Testis (tissue), 2 donors: ENCODE measurements at regions not wholly inside any gene's neighbourhood (a gene's known extent, or its start where the extent isn't known, plus 50 kb on each side); places are given as distances from the start of the nearest gene placed in this dataset.
"Not testable (repeated sequence)": the region's sequence is repeated elsewhere in the genome, so short reads cannot be mapped to it uniquely, and the experiment has no call there.

Source experiments
- DNase-seq: peaks from one replicate; pipeline ENCODE4 v3.0.0-alpha.2; 2019
- H3K27ac ChIP-seq, 2 donors: fragments of 200-600 bp; sonication (generic); one replicate each; pipeline ENCODE4 v1.5.1; 2019
- H3K27me3 ChIP-seq: fragments of 200-600 bp; sonication (generic); one replicate; pipeline ENCODE4 v1.5.1; 2019
- H3K36me3 ChIP-seq: fragments of 200-600 bp; sonication (generic); one replicate; pipeline ENCODE4 v1.5.1; 2017; ENCODE audit warnings: low read depth; ENCODE audit errors: missing control alignments
- H3K4me1 ChIP-seq: fragments of 200-600 bp; sonication (generic); one replicate; pipeline ENCODE4 v1.5.1; 2019
- H3K4me3 ChIP-seq, 2 donors: fragments of 200-600 bp; sonication (generic); one replicate each; pipeline ENCODE4 v1.5.1; 2017 to 2019
- H3K9me3 ChIP-seq: fragments of 200-600 bp; sonication (generic); one replicate; pipeline ENCODE4 v1.5.1; 2017
- CTCF ChIP-seq, 3 experiments: fragments of 450-650 bp in 2 of 3; fragments of 200-600 bp in 1 of 3; sonication (generic) in 1 of 3; IDR thresholded peaks; one replicate each; pipeline ENCODE4 v1.5.1; 2016 to 2019; ENCODE audit warnings: antibody characterized with exemption in 3 of 3, mild to moderate bottlenecking in 2 of 3, moderate library complexity in 1 of 3
- POLR2A ChIP-seq: fragments of 450-650 bp; IDR thresholded peaks from one replicate; pipeline ENCODE4 v1.6.1; 2017; ENCODE audit warnings: antibody characterized with exemption, mild to moderate bottlenecking, moderate library complexity
- WGBS, 2 donors: methylation state at CpG; one replicate each; pipeline ENCODE4 v1.1.5; 2018; 5-methylcytosine and 5-hydroxymethylcytosine counted together
- intact Hi-C: fragments of 100-400 bp; cut with DNase I; formaldehyde crosslinking; loops from one replicate; pipeline ENCODE4 v1.15.1; 2023; ENCODE audit warnings: low total_unique reads

- no peak for DNase-seq
- Histone ChIP-seq H3K4me1 (no peaks in the 10 kb centered on the region), H3K36me3 (no peaks in the 10 kb centered on the region), H3K27ac (no peak overlapping the region), H3K4me3 (no peak overlapping the region), H3K9me3 (no peaks in the 10 kb centered on the region), H3K27me3 (no peaks in the 10 kb centered on the region)
- TF ChIP-seq POLR2A (no peak), CTCF (IDR thresholded peaks at IDR 0.05) (no peak)
- intact Hi-C loops = no loop called here
- 95% methylated on average over 2 of the region's 2 CpGs for whole genome bisulfite sequencing, 2 donors
These were observed 585.2 kb upstream of the LINC00305 start for GRCh38 chr18:64734063-64734462.

- 67 to 91% methylated on average over 1 to 7 of the region's 39 CpGs for WGBS, 2 donors
- H3K27ac ChIP-seq, intact Hi-C loops, H3K9me3 ChIP-seq, DNase-seq, H3K36me3 ChIP-seq, H3K4me1 ChIP-seq, H3K27me3 ChIP-seq: not testable (repeated sequence)
- H3K4me3 ChIP-seq = peak overlapping the region in 1 of 2 donors; percentile 40
These were observed 576.8 kb upstream of the LINC00305 start for GRCh38 chr18:64725657-64726056.

- H3K4me3 ChIP-seq = peak overlapping the region in 1 of 2 donors; percentile 5
- no peaks in the 10 kb centered on the region for H3K4me1 ChIP-seq
- no peaks in the 10 kb centered on the region for H3K9me3 ChIP-seq
- H3K36me3 ChIP-seq = no peaks in the 10 kb centered on the region
- intact Hi-C loops = no loop called here
- TF ChIP-seq POLR2A = no peak
- no peak for TF ChIP-seq CTCF (IDR thresholded peaks at IDR 0.05)
- H3K27me3 ChIP-seq = no peaks in the 10 kb centered on the region
- no peak overlapping the region for H3K27ac ChIP-seq
- WGBS, 2 donors = 62 to 72% methylated on average over 6 to 19 of the region's 19 CpGs
- DNase-seq = no peak
These were observed 572.0 kb upstream of the LINC00305 start for GRCh38 chr18:64720781-64721464.

GRCh38 chr18:64718808-64719207 is 569.9 kb upstream of the LINC00305 start:
- 69 to 70% methylated on average over 3 to 6 of the region's 6 CpGs for WGBS, 2 donors
- TF ChIP-seq CTCF (IDR thresholded peaks at IDR 0.05) (no peak), POLR2A (no peak)
- Histone ChIP-seq H3K27me3 (no peaks in the 10 kb centered on the region), H3K36me3 (no peaks in the 10 kb centered on the region), H3K9me3 (no peaks in the 10 kb centered on the region), H3K27ac (no peak overlapping the region), H3K4me3 (no peak overlapping the region), H3K4me1 (no peaks in the 10 kb centered on the region)
- intact Hi-C loops = no loop called here
- DNase-seq = no peak

GRCh38 chr18:64717026-64717425 is 568.1 kb upstream of the LINC00305 start:
- 48 to 99% methylated on average over 2 of the region's 2 CpGs for WGBS, 2 donors
- Histone ChIP-seq H3K36me3 (no peaks in the 10 kb centered on the region), H3K9me3 (no peaks in the 10 kb centered on the region), H3K4me1 (no peaks in the 10 kb centered on the region), H3K27ac (no peak overlapping the region), H3K4me3 (no peak overlapping the region), H3K27me3 (no peaks in the 10 kb centered on the region)
- TF ChIP-seq POLR2A = no peak
- TF ChIP-seq CTCF (IDR thresholded peaks at IDR 0.05) = no peak
- DNase-seq = no peak
- intact Hi-C loops = no loop called here
